ENCODE measurements at regions not wholly inside any gene's neighbourhood (a gene's known extent, or its start where the extent isn't known, plus 50 kb on each side); places are given as distances from the start of the nearest gene placed in this dataset.

DNA sequence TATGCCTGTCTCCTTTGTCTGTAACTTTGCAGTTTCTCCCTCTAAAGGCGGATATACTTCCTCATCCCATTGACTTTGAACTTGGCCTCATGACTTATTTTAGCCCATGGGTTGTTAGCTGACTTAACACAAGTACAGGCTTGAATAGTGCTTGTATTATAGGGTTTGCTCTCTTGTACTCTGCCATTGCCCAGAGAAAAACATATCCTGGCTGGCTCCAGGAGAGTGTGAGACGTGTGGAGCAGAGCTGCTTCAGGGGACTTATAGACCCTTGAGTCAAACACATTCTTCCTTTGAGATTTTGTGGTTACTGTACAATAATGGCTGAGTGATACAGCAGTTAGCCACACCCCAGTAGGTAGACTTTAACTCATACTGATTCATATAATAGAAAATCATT lies 124.0 kb downstream of the RAP2B start:
- no peak overlapping the region for H3K4me3 Mint-ChIP-seq (ENCODE audit: unreplicated experiment)
- H3K36me3 Mint-ChIP-seq (ENCODE audit: insufficient read depth, unreplicated experiment): no peaks in the 10 kb centered on the region
- no TSS peak for BruUV-seq (replicated peaks)
- no peaks in the 10 kb centered on the region for H3K27me3 ChIP-seq (replicated peaks; ENCODE audit: control insufficient read depth, insufficient read depth, low read length)
- intact Hi-C loops (cut with micrococcal nuclease; ENCODE audit: unreplicated experiment): no loop called here
- no peaks in the 10 kb centered on the region for H3K36me3 ChIP-seq (ENCODE audit: control insufficient read depth, insufficient read depth, low read length)
- H3K4me3 ChIP-seq (ENCODE audit: low read depth, low read length): no peak overlapping the region
- H3K4me1 ChIP-seq: no peaks in the 10 kb centered on the region
- TF ChIP-seq, protein P1, sequence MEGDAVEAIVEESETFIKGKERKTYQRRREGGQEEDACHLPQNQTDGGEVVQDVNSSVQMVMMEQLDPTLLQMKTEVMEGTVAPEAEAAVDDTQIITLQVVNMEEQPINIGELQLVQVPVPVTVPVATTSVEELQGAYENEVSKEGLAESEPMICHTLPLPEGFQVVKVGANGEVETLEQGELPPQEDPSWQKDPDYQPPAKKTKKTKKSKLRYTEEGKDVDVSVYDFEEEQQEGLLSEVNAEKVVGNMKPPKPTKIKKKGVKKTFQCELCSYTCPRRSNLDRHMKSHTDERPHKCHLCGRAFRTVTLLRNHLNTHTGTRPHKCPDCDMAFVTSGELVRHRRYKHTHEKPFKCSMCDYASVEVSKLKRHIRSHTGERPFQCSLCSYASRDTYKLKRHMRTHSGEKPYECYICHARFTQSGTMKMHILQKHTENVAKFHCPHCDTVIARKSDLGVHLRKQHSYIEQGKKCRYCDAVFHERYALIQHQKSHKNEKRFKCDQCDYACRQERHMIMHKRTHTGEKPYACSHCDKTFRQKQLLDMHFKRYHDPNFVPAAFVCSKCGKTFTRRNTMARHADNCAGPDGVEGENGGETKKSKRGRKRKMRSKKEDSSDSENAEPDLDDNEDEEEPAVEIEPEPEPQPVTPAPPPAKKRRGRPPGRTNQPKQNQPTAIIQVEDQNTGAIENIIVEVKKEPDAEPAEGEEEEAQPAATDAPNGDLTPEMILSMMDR (IDR thresholded peaks at IDR 0.05; ENCODE audit: insufficient read depth in 1 of 2, low read depth in 1 of 2, low read length in 1 of 2, severe bottlenecking in 1 of 2, unreplicated experiment in 1 of 2): no peak
- ChIA-PET POLR2A (no interaction called here), CTCF (no interaction called here)
- H3K4me1 Mint-ChIP-seq (ENCODE audit: low read depth, unreplicated experiment): no peaks in the 10 kb centered on the region
- no peaks in the 10 kb centered on the region for H3K27me3 Mint-ChIP-seq (ENCODE audit: insufficient read depth, unreplicated experiment)
- H3K9me3 ChIP-seq: no peaks in the 10 kb centered on the region
- DNase-seq: no peak
- H3K9me3 Mint-ChIP-seq (ENCODE audit: unreplicated experiment): no peaks in the 10 kb centered on the region
- H3K27ac Mint-ChIP-seq (ENCODE audit: unreplicated experiment): no peak overlapping the region

DNA sequence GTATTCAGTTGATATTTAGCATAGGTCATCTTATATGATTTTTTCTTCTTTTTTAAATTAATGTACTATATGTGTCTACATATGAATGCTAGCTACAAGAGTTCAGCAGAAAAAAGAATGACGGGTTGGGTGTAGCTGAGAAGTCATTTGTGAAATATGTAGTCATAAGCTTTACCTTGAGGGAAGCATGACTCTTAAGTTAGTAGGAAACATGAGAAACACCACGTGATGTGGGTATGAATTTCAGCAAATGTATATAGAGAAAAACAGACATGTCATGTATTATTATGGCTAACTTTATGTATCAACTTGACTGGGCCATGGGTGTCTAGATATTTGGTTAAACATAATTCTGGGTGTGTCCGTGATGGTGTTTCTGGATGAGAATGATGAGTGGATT lies 125.0 kb downstream of the RAP2B start:
- Histone ChIP-seq H3K27me3 (replicated peaks; ENCODE audit: control insufficient read depth, insufficient read depth, low read length) (no peaks in the 10 kb centered on the region), H3K36me3 (ENCODE audit: control insufficient read depth, insufficient read depth, low read length) (no peaks in the 10 kb centered on the region), H3K4me3 (ENCODE audit: low read depth, low read length) (no peak overlapping the region), H3K9me3 (no peaks in the 10 kb centered on the region), H3K4me1 (no peaks in the 10 kb centered on the region)
- Mint-ChIP-seq H3K27ac (ENCODE audit: unreplicated experiment) (no peak overlapping the region), H3K9me3 (ENCODE audit: unreplicated experiment) (no peaks in the 10 kb centered on the region), H3K27me3 (ENCODE audit: insufficient read depth, unreplicated experiment) (no peaks in the 10 kb centered on the region), H3K36me3 (ENCODE audit: insufficient read depth, unreplicated experiment) (no peaks in the 10 kb centered on the region), H3K4me3 (ENCODE audit: unreplicated experiment) (no peak overlapping the region), H3K4me1 (ENCODE audit: low read depth, unreplicated experiment) (no peaks in the 10 kb centered on the region)
- intact Hi-C loops (cut with micrococcal nuclease; ENCODE audit: unreplicated experiment): no loop called here
- TF ChIP-seq, protein P1 (IDR thresholded peaks at IDR 0.05; ENCODE audit: insufficient read depth in 1 of 2, low read depth in 1 of 2, low read length in 1 of 2, severe bottlenecking in 1 of 2, unreplicated experiment in 1 of 2): no peak
- BruUV-seq (replicated peaks): no TSS peak
- ChIA-PET CTCF (no interaction called here), POLR2A (no interaction called here)
- DNase-seq: no peak

DNA sequence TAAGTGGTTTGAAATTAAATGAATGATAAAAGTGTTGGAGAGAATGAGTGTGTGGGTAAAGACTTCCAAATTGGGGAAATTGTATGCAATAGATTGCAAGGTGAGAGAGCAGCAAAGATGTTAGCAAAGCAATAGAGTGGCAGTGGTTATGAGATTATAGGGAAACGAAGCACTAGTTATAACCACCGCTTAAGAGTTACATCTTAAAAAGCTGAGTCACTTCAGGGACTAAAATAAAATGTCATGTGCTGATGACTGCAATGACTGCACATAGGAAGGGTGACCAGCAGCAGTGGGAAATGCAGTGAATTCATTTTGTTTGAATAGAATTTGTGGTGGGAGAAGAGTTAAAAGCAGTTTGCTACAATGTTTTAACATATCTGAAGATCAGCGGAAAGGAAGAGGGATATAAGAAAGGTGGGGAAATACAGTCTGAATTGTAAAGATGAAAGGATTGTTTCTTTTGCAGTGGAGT lies 127.3 kb downstream of the RAP2B start:
- Histone ChIP-seq H3K9me3 (no peaks in the 10 kb centered on the region), H3K4me3 (ENCODE audit: low read depth, low read length) (no peak overlapping the region), H3K4me1 (no peaks in the 10 kb centered on the region), H3K27me3 (replicated peaks; ENCODE audit: control insufficient read depth, insufficient read depth, low read length) (no peaks in the 10 kb centered on the region), H3K36me3 (ENCODE audit: control insufficient read depth, insufficient read depth, low read length) (no peaks in the 10 kb centered on the region)
- Mint-ChIP-seq H3K9me3 (ENCODE audit: unreplicated experiment) (no peaks in the 10 kb centered on the region), H3K27me3 (ENCODE audit: insufficient read depth, unreplicated experiment) (no peaks in the 10 kb centered on the region), H3K4me3 (ENCODE audit: unreplicated experiment) (no peak overlapping the region), H3K36me3 (ENCODE audit: insufficient read depth, unreplicated experiment) (no peaks in the 10 kb centered on the region), H3K27ac (ENCODE audit: unreplicated experiment) (no peak overlapping the region), H3K4me1 (ENCODE audit: low read depth, unreplicated experiment) (no peaks in the 10 kb centered on the region)
- TF ChIP-seq, protein P1 (IDR thresholded peaks at IDR 0.05; ENCODE audit: insufficient read depth in 1 of 2, low read depth in 1 of 2, low read length in 1 of 2, severe bottlenecking in 1 of 2, unreplicated experiment in 1 of 2): no peak
- ChIA-PET POLR2A (no interaction called here), CTCF (no interaction called here)
- intact Hi-C loops (cut with micrococcal nuclease; ENCODE audit: unreplicated experiment): no loop called here
- DNase-seq: no peak
- no TSS peak for BruUV-seq (replicated peaks)

Measured in Caco-2 (cell line).